HAP-1 (cell line): ENCODE measurements at regions not wholly inside any gene's neighbourhood (a gene's known extent, or its start where the extent isn't known, plus 50 kb on each side); places are given as distances from the start of the nearest gene placed in this dataset.

Source experiments
- DNase-seq, 2 experiments: peaks; one replicate each; pipeline ENCODE4 v3.0.0-alpha.2; 2016 to 2020; ENCODE audit warnings: low spot score in 2 of 2
- H3K27me3 ChIP-seq: fragments of 250-450 bp; sonication (Bioruptor Pico); 2 replicates; pipeline ENCODE4 v1.5.1; 2020; ENCODE audit warnings: low read depth, mild to moderate bottlenecking, moderate library complexity
- H3K36me3 ChIP-seq: fragments of 250-450 bp; sonication (Bioruptor Pico); replicated peaks from 2 replicates; pipeline ENCODE4 v1.5.1; 2020; ENCODE audit warnings: mild to moderate bottlenecking
- H3K4me1 ChIP-seq: fragments of 250-450 bp; sonication (Bioruptor Pico); 2 replicates; pipeline ENCODE4 v1.5.1; 2020; ENCODE audit warnings: mild to moderate bottlenecking
- H3K4me3 ChIP-seq: fragments of 250-450 bp; sonication (Bioruptor Pico); 2 replicates; pipeline ENCODE4 v1.5.1; 2020; ENCODE audit warnings: mild to moderate bottlenecking, moderate library complexity
- H3K9me3 ChIP-seq: fragments of 250-450 bp; sonication (Bioruptor Pico); 2 replicates; pipeline ENCODE4 v1.5.1; 2020; ENCODE audit warnings: mild to moderate bottlenecking, moderate library complexity
- in situ Hi-C: fragments of 300-500 bp; cut with MboI; formaldehyde crosslinking; loops from 3 replicates; pipeline ENCODE4 v1.14.3; 2020; ENCODE audit warnings: low sequenced_read_pairs, inconsistent platforms, mixed read lengths

DNA sequence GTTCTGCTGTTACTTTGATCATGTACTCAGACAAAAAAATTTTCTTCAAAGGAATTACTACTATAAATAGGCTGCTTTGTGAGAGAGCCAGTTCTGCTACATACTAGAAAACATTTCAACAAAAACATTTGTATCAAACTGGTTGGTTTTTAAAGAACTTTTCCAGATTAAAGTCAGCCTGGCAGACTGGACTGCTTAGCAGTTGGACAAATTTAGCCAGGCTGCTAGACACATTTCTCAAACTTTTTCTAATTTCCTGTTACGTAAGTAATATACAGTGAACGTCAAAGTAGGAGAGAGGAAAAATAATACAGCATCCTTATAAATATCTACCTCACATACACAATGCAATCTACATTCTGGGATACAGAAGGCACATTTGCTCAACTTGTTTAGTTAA lies 109.5 kb downstream of the SP3 start:
- Histone ChIP-seq H3K4me1 (no peaks in the 10 kb centered on the region), H3K9me3 (no peaks in the 10 kb centered on the region), H3K36me3 (no peaks in the 10 kb centered on the region), H3K4me3 (no peak overlapping the region), H3K27me3 (no peaks in the 10 kb centered on the region)
- DNase-seq = no peak
- in situ Hi-C loops = no loop called here
